Tongue (tissue), 1 donor: ENCODE measurements at regions not wholly inside any gene's neighbourhood (a gene's known extent, or its start where the extent isn't known, plus 50 kb on each side); places are given as distances from the start of the nearest gene placed in this dataset.

Source experiments
- DNase-seq: peaks from one replicate; pipeline ENCODE4 v3.0.0-alpha.2; 2015

- no peak for DNase-seq
These were observed 59.1 kb upstream of the BICD1 start for GRCh38 chr12:32047357-32048212.

DNA sequence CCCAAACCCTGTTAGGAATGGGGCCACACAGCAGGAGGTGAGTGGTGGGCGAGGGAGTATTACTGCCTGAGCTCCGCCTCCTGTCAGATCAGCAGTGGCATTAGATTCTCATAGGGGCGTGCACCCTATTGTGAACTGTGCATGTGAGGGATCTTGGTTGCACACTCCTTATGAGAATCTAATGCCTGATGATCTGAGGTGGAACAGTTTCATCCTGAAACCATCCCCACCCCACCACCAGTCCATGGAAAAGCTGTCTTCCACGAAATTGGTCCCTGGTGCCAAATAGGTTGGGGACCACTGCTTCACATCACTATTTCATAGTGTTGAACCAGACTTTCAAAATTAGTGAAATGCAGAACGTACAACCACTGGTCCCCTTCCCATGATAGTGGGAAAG lies 57.9 kb upstream of the BICD1 start:
- no peak for DNase-seq

GRCh38 chr12:32049956-32050355 lies 56.7 kb upstream of the BICD1 start:
- no peak for DNase-seq

DNA sequence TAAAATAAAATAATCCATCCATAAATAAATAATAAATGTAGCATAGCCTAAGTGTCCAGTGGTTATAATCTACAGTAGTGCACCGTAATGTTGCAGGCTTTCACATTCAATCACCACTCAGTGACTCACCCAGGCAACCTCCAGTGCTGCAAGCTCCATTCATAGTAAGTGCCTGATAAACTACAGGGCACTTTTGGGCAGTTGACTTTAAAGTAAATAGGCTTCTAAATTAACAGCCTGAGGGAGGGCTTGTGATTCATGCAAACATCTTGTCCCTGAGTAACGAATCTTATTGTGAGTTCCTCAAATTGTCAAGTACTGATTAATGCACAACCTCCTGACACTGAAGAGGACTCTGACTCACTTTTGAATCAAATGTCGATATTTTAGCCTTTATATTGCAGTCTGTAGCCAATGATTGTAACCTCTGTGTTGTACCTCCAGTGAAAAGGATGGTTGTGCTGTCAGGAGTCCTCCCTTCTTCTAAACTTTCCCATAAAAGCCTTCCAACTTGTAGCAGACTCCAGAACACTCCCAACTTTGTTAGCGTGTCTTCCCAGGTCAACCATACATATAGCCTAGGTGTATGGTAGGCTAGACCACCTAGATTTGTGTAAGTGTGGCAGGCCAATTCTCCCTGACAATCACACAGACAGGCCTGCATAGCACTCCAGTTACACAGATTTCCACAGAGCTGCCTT lies 55.0 kb upstream of the BICD1 start:
- DNase-seq: no peak

DNA sequence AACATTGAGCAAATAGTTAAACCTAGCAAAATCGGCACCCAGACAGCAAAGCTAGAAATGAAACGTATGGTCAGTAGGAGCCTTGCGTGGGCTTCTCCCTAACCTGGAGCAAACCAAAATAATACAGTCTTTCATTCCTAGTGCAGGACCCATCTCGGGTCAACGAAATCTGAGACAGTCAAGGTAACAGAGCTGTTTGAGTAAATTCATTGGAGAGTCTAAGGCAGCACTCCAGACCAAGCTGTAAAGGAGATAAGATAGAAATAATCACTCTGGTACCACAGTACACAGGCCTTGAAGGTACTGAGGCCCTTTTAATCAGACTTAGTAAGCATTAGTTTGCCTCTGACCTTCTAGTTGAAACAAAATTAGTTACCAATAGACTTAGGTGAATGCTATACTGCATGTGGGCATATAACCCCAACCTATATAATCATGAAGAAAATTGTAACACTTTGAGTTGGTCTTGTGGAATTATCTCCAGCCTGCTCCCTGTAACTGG lies 54.4 kb upstream of the BICD1 start:
- no peak for DNase-seq

- no peak for DNase-seq
These were observed 52.6 kb upstream of the BICD1 start for GRCh38 chr12:32053881-32054624.
